WTC11 (cell line): ENCODE measurements at regions not wholly inside any gene's neighbourhood (a gene's known extent, or its start where the extent isn't known, plus 50 kb on each side); places are given as distances from the start of the nearest gene placed in this dataset.

ENCODE experiments used
- ATAC-seq: fragments of 200-7000 bp; cut with Tn5 transposase; 2 replicates; pipeline ENCODE4 v1.10.0; 2021; ENCODE audit warnings: mild to moderate bottlenecking, moderate library complexity
- CTCF ChIA-PET: fragments of 300-600 bp; sonication (Branson Sonifier 250); formaldehyde crosslinking; loops from one replicate; lab custom pipeline; 2021; ENCODE audit warnings: antibody characterized with exemption; lab: Charles Lee
- POLR2A ChIA-PET: fragments of 350-600 bp; sonication (Branson Sonifier 250); formaldehyde crosslinking; loops from one replicate; lab custom pipeline; 2021; ENCODE audit warnings: antibody characterized with exemption; lab: Charles Lee
- DNase-seq: peaks from one replicate; pipeline ENCODE4 v3.0.0; 2021; ENCODE audit warnings: low spot score
- H3K27ac Mint-ChIP-seq: 2 replicates; pipeline ENCODE4 v1.8.0; 2021; ENCODE audit warnings: mixed read lengths
- H3K27me3 Mint-ChIP-seq: 2 replicates; pipeline ENCODE4 v1.8.0; 2021; ENCODE audit warnings: low read depth, mild to moderate bottlenecking, moderate library complexity, mixed read lengths
- H3K36me3 Mint-ChIP-seq: 2 replicates; pipeline ENCODE4 v1.8.0; 2021; ENCODE audit warnings: mixed read lengths
- H3K4me1 Mint-ChIP-seq: 2 replicates; pipeline ENCODE4 v1.8.0; 2022; ENCODE audit warnings: mixed read lengths
- H3K4me3 Mint-ChIP-seq: 2 replicates; pipeline ENCODE4 v1.8.0; 2021; ENCODE audit warnings: mild to moderate bottlenecking, moderate library complexity, mixed read lengths
- H3K9me3 Mint-ChIP-seq: 2 replicates; pipeline ENCODE4 v1.8.0; 2021; ENCODE audit warnings: mixed read lengths
- AR ChIP-seq: fragments of 250-450 bp; sonication (Bioruptor Pico); IDR thresholded peaks from 2 replicates; pipeline ENCODE4 v1.9.0; 2021; ENCODE audit warnings: mild to moderate bottlenecking
- ATF2 ChIP-seq: sonication (generic); formaldehyde crosslinking; IDR thresholded peaks from 2 replicates; pipeline ENCODE4 v1.8.1; 2022; ENCODE audit warnings: low read depth, missing genetic modification reagents, borderline replicate concordance
- E2F1 ChIP-seq: sonication (generic); formaldehyde crosslinking; IDR thresholded peaks from 2 replicates; pipeline ENCODE4 v1.8.0; 2022; ENCODE audit warnings: mild to moderate bottlenecking, missing genetic modification reagents
- GABPB1 ChIP-seq: sonication (generic); formaldehyde crosslinking; IDR thresholded peaks from 2 replicates; pipeline ENCODE4 v1.8.1; 2023; ENCODE audit warnings: mild to moderate bottlenecking, missing genetic modification reagents
- GRHL2 ChIP-seq: fragments of 250-450 bp; sonication (Bioruptor Pico); IDR thresholded peaks from 2 replicates; pipeline ENCODE4 v1.8.0; 2022; ENCODE audit warnings: mild to moderate bottlenecking, moderate library complexity; ENCODE audit not compliant: insufficient replicate concordance, severe bottlenecking
- IRF1 ChIP-seq: sonication (generic); formaldehyde crosslinking; IDR thresholded peaks from 2 replicates; pipeline ENCODE4 v1.8.0; 2023; ENCODE audit warnings: missing genetic modification reagents
- MAX ChIP-seq: sonication (generic); formaldehyde crosslinking; IDR thresholded peaks from 2 replicates; pipeline ENCODE4 v1.8.0; 2022; ENCODE audit warnings: mild to moderate bottlenecking, missing genetic modification reagents
- NFATC4 ChIP-seq: fragments of 250-450 bp; sonication (Bioruptor Pico); IDR thresholded peaks from 2 replicates; pipeline ENCODE4 v1.9.0; 2021; ENCODE audit warnings: mild to moderate bottlenecking
- NR2C2 ChIP-seq: sonication (generic); formaldehyde crosslinking; IDR thresholded peaks from 2 replicates; pipeline ENCODE4 v1.8.0; 2022; ENCODE audit warnings: mild to moderate bottlenecking, missing genetic modification reagents
- NR3C1 ChIP-seq: sonication (generic); formaldehyde crosslinking; conservative IDR thresholded peaks from 2 replicates; pipeline ENCODE4 v1.8.1; 2023; ENCODE audit warnings: low read depth, mild to moderate bottlenecking, missing genetic modification reagents
- PRDM15 ChIP-seq: sonication (generic); formaldehyde crosslinking; IDR thresholded peaks from 2 replicates; pipeline ENCODE4 v1.8.0; 2022; ENCODE audit warnings: missing genetic modification reagents
- RORB ChIP-seq: fragments of 250-450 bp; sonication (Bioruptor Pico); IDR thresholded peaks from 2 replicates; pipeline ENCODE4 v1.9.0; 2021; ENCODE audit warnings: mild to moderate bottlenecking
- SOX15 ChIP-seq: fragments of 250-450 bp; sonication (Bioruptor Pico); IDR thresholded peaks from 2 replicates; pipeline ENCODE4 v1.9.0; 2021; ENCODE audit warnings: mild to moderate bottlenecking
- USF1 ChIP-seq: sonication (generic); formaldehyde crosslinking; IDR thresholded peaks from 2 replicates; pipeline ENCODE4 v1.8.0; 2022; ENCODE audit warnings: mild to moderate bottlenecking, missing genetic modification reagents
- USF2 ChIP-seq: sonication (generic); formaldehyde crosslinking; IDR thresholded peaks from 2 replicates; pipeline ENCODE4 v1.8.1; 2023; ENCODE audit warnings: mild to moderate bottlenecking, missing genetic modification reagents, moderate library complexity
- ZNF671 ChIP-seq: fragments of 250-450 bp; sonication (Bioruptor Pico); IDR thresholded peaks from 2 replicates; pipeline ENCODE4 v1.8.0; 2021; ENCODE audit warnings: mild to moderate bottlenecking

GRCh38 chr12:88638388-88638787 lies 58.1 kb upstream of the KITLG start:
- TF ChIP-seq USF1 (CRISPR knock-in tag) = no peak
- CTCF ChIA-PET = interaction anchor here (1.3 to 1.6 kb wide), 2 partner anchors 58 to 305 kb away, joined by 3 to 4 read pairs; partner anchors contain the start of gene KITLG
- Mint-ChIP-seq H3K9me3 (no peaks in the 10 kb centered on the region), H3K4me3 (no peak overlapping the region), H3K27ac (no peak overlapping the region), H3K36me3 (no peaks in the 10 kb centered on the region), H3K27me3 (no peaks in the 10 kb centered on the region), H3K4me1 (peaks cover 11% of the 10 kb centered on the region)
- POLR2A ChIA-PET = no interaction called here
- ATAC-seq = peak; percentile 47
- no peak for DNase-seq

GRCh38 chr12:88634008-88634407 lies 53.7 kb upstream of the KITLG start:
- no peak overlapping the region for H3K27ac Mint-ChIP-seq
- H3K27me3 Mint-ChIP-seq = no peaks in the 10 kb centered on the region
- TF ChIP-seq NFATC4 (CRISPR knock-in tag) = no peak
- TF ChIP-seq PRDM15 (CRISPR knock-in tag) = no peak
- no peak for TF ChIP-seq RORB (CRISPR knock-in tag)
- TF ChIP-seq NR3C1 = no peak
- no peak for TF ChIP-seq GABPB1 (CRISPR knock-in tag)
- TF ChIP-seq MAX (CRISPR knock-in tag) = no peak
- no peak for TF ChIP-seq SOX15 (CRISPR knock-in tag)
- no peak for TF ChIP-seq AR (CRISPR knock-in tag)
- TF ChIP-seq E2F1 (CRISPR knock-in tag) = no peak
- no peak for TF ChIP-seq ZNF671 (CRISPR knock-in tag)
- TF ChIP-seq NR2C2 = no peak
- TF ChIP-seq GRHL2 (CRISPR knock-in tag) = no peak
- TF ChIP-seq USF2 (CRISPR knock-in tag) = no peak
- TF ChIP-seq ATF2 = no peak
- no peak for TF ChIP-seq IRF1
- DNase-seq (no peak), ATAC-seq (no peak)
- no peaks in the 10 kb centered on the region for H3K9me3 Mint-ChIP-seq
- POLR2A ChIA-PET = no interaction called here
- H3K36me3 Mint-ChIP-seq = no peaks in the 10 kb centered on the region
- CTCF ChIA-PET = interaction anchor here (1.1 kb wide), 1 partner anchor 56 kb away, joined by 4 read pairs; no protein-coding TSS in a partner anchor
- peaks cover 6% of the 10 kb centered on the region for H3K4me1 Mint-ChIP-seq
- no peak overlapping the region for H3K4me3 Mint-ChIP-seq
